Loucy (cell line): ENCODE measurements at regions not wholly inside any gene's neighbourhood (a gene's known extent, or its start where the extent isn't known, plus 50 kb on each side); places are given as distances from the start of the nearest gene placed in this dataset.

Source experiments
- EZH2phosphoT487 ChIP-seq: fragments of 200-600 bp; IDR thresholded peaks from 2 replicates; pipeline ENCODE4 v1.6.1; 2018; ENCODE audit warnings: antibody characterized with exemption, mild to moderate bottlenecking, moderate library complexity, borderline replicate concordance
- TF ChIP-seq, protein P1 (sequence below): fragments of 200-600 bp; sonication (generic); conservative IDR thresholded peaks from 2 replicates; pipeline ENCODE4 v1.5.1; 2014; ENCODE audit warnings: mild to moderate bottlenecking, antibody characterized with exemption, low read length

DNA sequence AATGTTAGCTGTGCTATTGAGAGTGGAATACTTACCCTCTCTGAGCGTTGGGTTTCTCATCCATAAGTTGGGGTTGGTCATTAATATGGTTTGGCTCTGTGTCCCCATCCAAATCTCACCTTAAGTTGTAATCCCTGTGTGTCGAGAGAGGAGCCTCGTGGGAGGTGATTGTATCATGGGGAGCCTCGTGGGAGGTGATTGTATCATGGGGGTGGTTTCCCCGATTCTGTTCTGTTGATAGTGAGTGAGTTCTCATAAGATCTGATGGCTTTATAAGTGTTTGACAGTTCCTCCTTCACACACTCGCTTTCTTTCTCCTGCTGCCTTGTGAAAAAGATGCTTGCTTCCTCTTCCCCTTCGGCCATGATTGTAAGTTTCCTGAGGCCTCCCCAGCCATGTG, 391.1 kb downstream of the FAM133A start:
- TF ChIP-seq, protein P1, sequence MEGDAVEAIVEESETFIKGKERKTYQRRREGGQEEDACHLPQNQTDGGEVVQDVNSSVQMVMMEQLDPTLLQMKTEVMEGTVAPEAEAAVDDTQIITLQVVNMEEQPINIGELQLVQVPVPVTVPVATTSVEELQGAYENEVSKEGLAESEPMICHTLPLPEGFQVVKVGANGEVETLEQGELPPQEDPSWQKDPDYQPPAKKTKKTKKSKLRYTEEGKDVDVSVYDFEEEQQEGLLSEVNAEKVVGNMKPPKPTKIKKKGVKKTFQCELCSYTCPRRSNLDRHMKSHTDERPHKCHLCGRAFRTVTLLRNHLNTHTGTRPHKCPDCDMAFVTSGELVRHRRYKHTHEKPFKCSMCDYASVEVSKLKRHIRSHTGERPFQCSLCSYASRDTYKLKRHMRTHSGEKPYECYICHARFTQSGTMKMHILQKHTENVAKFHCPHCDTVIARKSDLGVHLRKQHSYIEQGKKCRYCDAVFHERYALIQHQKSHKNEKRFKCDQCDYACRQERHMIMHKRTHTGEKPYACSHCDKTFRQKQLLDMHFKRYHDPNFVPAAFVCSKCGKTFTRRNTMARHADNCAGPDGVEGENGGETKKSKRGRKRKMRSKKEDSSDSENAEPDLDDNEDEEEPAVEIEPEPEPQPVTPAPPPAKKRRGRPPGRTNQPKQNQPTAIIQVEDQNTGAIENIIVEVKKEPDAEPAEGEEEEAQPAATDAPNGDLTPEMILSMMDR = no peak
- no peak for TF ChIP-seq EZH2phosphoT487
